ENCODE measurements at regions not wholly inside any gene's neighbourhood (a gene's known extent, or its start where the extent isn't known, plus 50 kb on each side); places are given as distances from the start of the nearest gene placed in this dataset.

GRCh38 chr6:12414096-12414675 is 124.0 kb downstream of the EDN1 start:
- intact Hi-C loops (cut with micrococcal nuclease): no loop called here
- Histone ChIP-seq H3K4me1 (no peaks in the 10 kb centered on the region), H3K27me3 (ENCODE audit: low read depth) (no peaks in the 10 kb centered on the region), H3K27ac (replicated peaks) (no peak overlapping the region), H3K4me3 (no peak overlapping the region), H3K9me3 (replicated peaks) (peaks cover 5% of the 10 kb centered on the region), H3K36me3 (no peaks in the 10 kb centered on the region)
- DNase-seq: no peak
- no peak for TF ChIP-seq CTCF (IDR thresholded peaks at IDR 0.05; ENCODE audit: borderline replicate concordance)

- no peak for DNase-seq
- H3K27me3 ChIP-seq (ENCODE audit: low read depth): no peaks in the 10 kb centered on the region
- intact Hi-C loops (cut with micrococcal nuclease): no loop called here
- H3K4me3 ChIP-seq: no peak overlapping the region
- TF ChIP-seq CTCF (IDR thresholded peaks at IDR 0.05; ENCODE audit: borderline replicate concordance): no peak
- no peak overlapping the region for H3K27ac ChIP-seq (replicated peaks)
- H3K9me3 ChIP-seq (replicated peaks): peaks cover 7% of the 10 kb centered on the region
- no peaks in the 10 kb centered on the region for H3K4me1 ChIP-seq
- H3K36me3 ChIP-seq: no peaks in the 10 kb centered on the region
Measured at GRCh38 chr6:12415980-12416598, 125.9 kb downstream of the EDN1 start.

- DNase-seq: no peak
- Histone ChIP-seq H3K36me3 (no peaks in the 10 kb centered on the region), H3K27ac (replicated peaks) (no peak overlapping the region), H3K4me1 (no peaks in the 10 kb centered on the region), H3K9me3 (replicated peaks) (peaks cover 7% of the 10 kb centered on the region), H3K27me3 (ENCODE audit: low read depth) (no peaks in the 10 kb centered on the region), H3K4me3 (no peak overlapping the region)
- TF ChIP-seq CTCF (IDR thresholded peaks at IDR 0.05; ENCODE audit: borderline replicate concordance): no peak
- intact Hi-C loops (cut with micrococcal nuclease): no loop called here
Measured at GRCh38 chr6:12417191-12417590, 127.0 kb downstream of the EDN1 start.

- Histone ChIP-seq H3K4me3 (no peak overlapping the region), H3K27ac (replicated peaks) (no peak overlapping the region), H3K9me3 (replicated peaks) (peaks cover 7% of the 10 kb centered on the region), H3K4me1 (peaks cover 13% of the 10 kb centered on the region), H3K27me3 (ENCODE audit: low read depth) (no peaks in the 10 kb centered on the region), H3K36me3 (no peaks in the 10 kb centered on the region)
- intact Hi-C loops (cut with micrococcal nuclease): no loop called here
- no peak for DNase-seq
- no peak for TF ChIP-seq CTCF (IDR thresholded peaks at IDR 0.05; ENCODE audit: borderline replicate concordance)
Measured at GRCh38 chr6:12418946-12419345, 128.8 kb downstream of the EDN1 start.

GRCh38 chr6:12419631-12420272 is 129.6 kb downstream of the EDN1 start:
- Histone ChIP-seq H3K27ac (replicated peaks) (no peak overlapping the region), H3K4me1 (peaks cover 17% of the 10 kb centered on the region), H3K4me3 (no peak overlapping the region), H3K9me3 (replicated peaks) (peaks cover 7% of the 10 kb centered on the region), H3K27me3 (ENCODE audit: low read depth) (no peaks in the 10 kb centered on the region), H3K36me3 (no peaks in the 10 kb centered on the region)
- no peak for TF ChIP-seq CTCF (IDR thresholded peaks at IDR 0.05; ENCODE audit: borderline replicate concordance)
- intact Hi-C loops (cut with micrococcal nuclease): no loop called here
- DNase-seq: no peak

Data from left ventricle myocardium inferior (tissue), 1 donor.